ENCODE measurements at regions not wholly inside any gene's neighbourhood (a gene's known extent, or its start where the extent isn't known, plus 50 kb on each side); places are given as distances from the start of the nearest gene placed in this dataset.

DNA sequence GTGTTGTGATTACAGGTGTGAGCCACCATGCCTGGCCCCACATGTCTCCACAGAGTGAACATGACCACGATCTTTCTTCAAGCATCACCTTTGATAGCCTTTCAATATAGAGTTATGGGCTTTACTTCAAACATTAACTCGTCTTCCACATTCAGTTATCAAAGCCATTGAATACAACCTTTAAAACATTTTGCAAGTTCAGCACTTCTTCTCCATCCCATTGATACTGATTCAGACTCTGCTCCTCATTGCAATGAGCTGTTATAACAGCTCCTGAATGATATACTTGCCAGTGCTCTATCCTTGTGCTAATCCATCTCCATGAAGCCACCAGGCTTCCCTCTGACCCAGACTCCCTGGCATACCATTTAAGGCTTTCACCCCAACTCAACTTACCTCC lies 223.5 kb upstream of the EEA1 start:
- H3K4me3 ChIP-seq (ENCODE audit: low read length, poor library complexity, severe bottlenecking) = no peak overlapping the region
- H3K4me2 ChIP-seq (ENCODE audit: low read depth, low read length, poor library complexity, severe bottlenecking) = no peak overlapping the region
- H3K9me2 ChIP-seq (replicated peaks; ENCODE audit: low read depth, low read length) = no peaks in the 10 kb centered on the region
- H3K9me3 ChIP-seq (ENCODE audit: insufficient read depth, low read depth, low read length) = no peaks in the 10 kb centered on the region
- no peak for TF ChIP-seq EZH2phosphoT487 (IDR thresholded peaks at IDR 0.05; ENCODE audit: borderline replicate concordance)
- TF ChIP-seq, protein P1, sequence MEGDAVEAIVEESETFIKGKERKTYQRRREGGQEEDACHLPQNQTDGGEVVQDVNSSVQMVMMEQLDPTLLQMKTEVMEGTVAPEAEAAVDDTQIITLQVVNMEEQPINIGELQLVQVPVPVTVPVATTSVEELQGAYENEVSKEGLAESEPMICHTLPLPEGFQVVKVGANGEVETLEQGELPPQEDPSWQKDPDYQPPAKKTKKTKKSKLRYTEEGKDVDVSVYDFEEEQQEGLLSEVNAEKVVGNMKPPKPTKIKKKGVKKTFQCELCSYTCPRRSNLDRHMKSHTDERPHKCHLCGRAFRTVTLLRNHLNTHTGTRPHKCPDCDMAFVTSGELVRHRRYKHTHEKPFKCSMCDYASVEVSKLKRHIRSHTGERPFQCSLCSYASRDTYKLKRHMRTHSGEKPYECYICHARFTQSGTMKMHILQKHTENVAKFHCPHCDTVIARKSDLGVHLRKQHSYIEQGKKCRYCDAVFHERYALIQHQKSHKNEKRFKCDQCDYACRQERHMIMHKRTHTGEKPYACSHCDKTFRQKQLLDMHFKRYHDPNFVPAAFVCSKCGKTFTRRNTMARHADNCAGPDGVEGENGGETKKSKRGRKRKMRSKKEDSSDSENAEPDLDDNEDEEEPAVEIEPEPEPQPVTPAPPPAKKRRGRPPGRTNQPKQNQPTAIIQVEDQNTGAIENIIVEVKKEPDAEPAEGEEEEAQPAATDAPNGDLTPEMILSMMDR (conservative IDR thresholded peaks at IDR 0.05; ENCODE audit: low read length) = no peak
- no peaks in the 10 kb centered on the region for H3K36me3 ChIP-seq (ENCODE audit: insufficient read depth, low read length)
- H3K9ac ChIP-seq (ENCODE audit: low read depth, low read length, poor library complexity, severe bottlenecking) = no peak overlapping the region
- H4K20me1 ChIP-seq (ENCODE audit: insufficient read depth, low read length, poor library complexity, severe bottlenecking) = no peaks in the 10 kb centered on the region
- no peaks in the 10 kb centered on the region for H3K4me1 ChIP-seq (ENCODE audit: insufficient read depth, low read length, poor library complexity, severe bottlenecking)
- H2AFZ ChIP-seq (ENCODE audit: low read length) = no peak overlapping the region
- no peaks in the 10 kb centered on the region for H3K79me2 ChIP-seq (ENCODE audit: insufficient read depth, low read length)
- no peaks in the 10 kb centered on the region for H3F3A ChIP-seq (ENCODE audit: low read depth)
- H3K27me3 ChIP-seq (ENCODE audit: insufficient read depth, low read length, poor library complexity, severe bottlenecking) = no peaks in the 10 kb centered on the region

DNA sequence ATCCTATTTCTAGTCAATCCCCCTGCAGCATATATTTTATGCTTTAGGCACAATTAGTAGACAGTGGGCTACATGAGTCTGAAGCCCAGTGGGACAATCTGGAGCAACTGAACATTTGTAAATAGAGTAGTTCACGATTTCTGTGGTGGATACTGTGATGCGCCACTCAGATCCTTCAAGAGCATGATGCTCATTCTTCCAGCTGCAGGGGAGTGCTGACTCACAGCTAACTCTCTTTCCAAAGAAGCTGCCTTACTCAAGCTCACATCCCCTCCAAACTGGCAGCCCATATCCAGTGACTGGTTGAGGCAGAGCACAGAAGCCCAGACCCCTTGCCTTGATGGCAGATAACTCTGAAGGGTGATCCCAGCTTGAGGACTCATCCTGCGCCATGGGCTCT lies 224.2 kb upstream of the EEA1 start:
- H4K20me1 ChIP-seq (ENCODE audit: insufficient read depth, low read length, poor library complexity, severe bottlenecking) = no peaks in the 10 kb centered on the region
- no peak overlapping the region for H2AFZ ChIP-seq (ENCODE audit: low read length)
- no peaks in the 10 kb centered on the region for H3K4me1 ChIP-seq (ENCODE audit: insufficient read depth, low read length, poor library complexity, severe bottlenecking)
- no peaks in the 10 kb centered on the region for H3K79me2 ChIP-seq (ENCODE audit: insufficient read depth, low read length)
- no peaks in the 10 kb centered on the region for H3F3A ChIP-seq (ENCODE audit: low read depth)
- no peak overlapping the region for H3K4me3 ChIP-seq (ENCODE audit: low read length, poor library complexity, severe bottlenecking)
- no peak overlapping the region for H3K4me2 ChIP-seq (ENCODE audit: low read depth, low read length, poor library complexity, severe bottlenecking)
- no peaks in the 10 kb centered on the region for H3K27me3 ChIP-seq (ENCODE audit: insufficient read depth, low read length, poor library complexity, severe bottlenecking)
- no peaks in the 10 kb centered on the region for H3K9me3 ChIP-seq (ENCODE audit: insufficient read depth, low read depth, low read length)
- no peaks in the 10 kb centered on the region for H3K9me2 ChIP-seq (replicated peaks; ENCODE audit: low read depth, low read length)
- no peaks in the 10 kb centered on the region for H3K36me3 ChIP-seq (ENCODE audit: insufficient read depth, low read length)
- H3K9ac ChIP-seq (ENCODE audit: low read depth, low read length, poor library complexity, severe bottlenecking) = no peak overlapping the region
- TF ChIP-seq, protein P1 (conservative IDR thresholded peaks at IDR 0.05; ENCODE audit: low read length) = no peak
- TF ChIP-seq EZH2phosphoT487 (IDR thresholded peaks at IDR 0.05; ENCODE audit: borderline replicate concordance) = no peak

DNA sequence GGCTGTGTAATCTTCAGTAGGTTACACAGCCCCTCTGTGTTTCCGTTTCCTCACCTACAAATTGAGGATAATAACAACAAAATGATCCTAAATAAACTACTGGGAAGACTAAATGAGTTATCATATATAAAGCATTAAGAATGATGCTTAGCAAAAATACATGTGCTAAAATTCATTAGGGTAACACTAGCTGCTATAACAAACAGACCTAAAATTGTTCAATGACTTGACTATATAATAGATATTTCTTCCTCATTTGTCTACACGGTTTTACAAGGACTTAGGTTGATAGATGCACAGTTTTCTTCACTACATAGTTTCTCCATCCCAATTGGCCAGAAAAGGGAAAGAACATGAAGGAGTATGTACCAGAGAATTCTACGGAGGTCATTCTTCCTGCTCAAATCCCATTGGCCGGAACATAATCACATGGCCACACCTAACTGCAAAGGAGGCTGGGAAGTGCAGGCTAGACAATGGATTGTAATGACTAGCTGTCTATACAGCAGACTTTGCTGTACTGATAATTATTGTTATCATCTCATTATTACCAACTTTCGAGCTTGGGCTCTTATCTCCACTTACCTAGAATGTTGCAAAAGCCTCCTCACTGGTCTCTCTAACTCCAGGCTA lies 223.5 kb upstream of the NUDT4 start:
- Histone ChIP-seq H3K79me2 (ENCODE audit: insufficient read depth, low read length) (no peaks in the 10 kb centered on the region), H3K9me3 (ENCODE audit: insufficient read depth, low read depth, low read length) (no peaks in the 10 kb centered on the region)

More for the DNA sequence above, 223.5 kb upstream of the NUDT4 start:
- H3K36me3 ChIP-seq (ENCODE audit: insufficient read depth, low read length) = no peaks in the 10 kb centered on the region
- no peak for TF ChIP-seq EZH2phosphoT487 (IDR thresholded peaks at IDR 0.05; ENCODE audit: borderline replicate concordance)
- TF ChIP-seq, protein P1 (conservative IDR thresholded peaks at IDR 0.05; ENCODE audit: low read length) = no peak
- no peak overlapping the region for H3K4me3 ChIP-seq (ENCODE audit: low read length, poor library complexity, severe bottlenecking)
- no peak overlapping the region for H2AFZ ChIP-seq (ENCODE audit: low read length)
- H4K20me1 ChIP-seq (ENCODE audit: insufficient read depth, low read length, poor library complexity, severe bottlenecking) = no peaks in the 10 kb centered on the region
- no peak overlapping the region for H3K4me2 ChIP-seq (ENCODE audit: low read depth, low read length, poor library complexity, severe bottlenecking)
- no peaks in the 10 kb centered on the region for H3F3A ChIP-seq (ENCODE audit: low read depth)
- no peaks in the 10 kb centered on the region for H3K27me3 ChIP-seq (ENCODE audit: insufficient read depth, low read length, poor library complexity, severe bottlenecking)
- H3K9me2 ChIP-seq (replicated peaks; ENCODE audit: low read depth, low read length) = no peaks in the 10 kb centered on the region
- H3K9ac ChIP-seq (ENCODE audit: low read depth, low read length, poor library complexity, severe bottlenecking) = no peak overlapping the region
- H3K4me1 ChIP-seq (ENCODE audit: insufficient read depth, low read length, poor library complexity, severe bottlenecking) = no peaks in the 10 kb centered on the region
